Activated CD8-positive, alpha-beta memory T cell treated with anti-CD3 and anti-CD28 coated beads, Interleukin-2, amount 10 ng/mL, durations not matched to agents 7 days and 5 days (primary cell): ENCODE measurements at regions not wholly inside any gene's neighbourhood (a gene's known extent, or its start where the extent isn't known, plus 50 kb on each side); places are given as distances from the start of the nearest gene placed in this dataset.
"Not testable (repeated sequence)": the region's sequence is repeated elsewhere in the genome, so short reads cannot be mapped to it uniquely, and the experiment has no call there.

Source experiments
- ATAC-seq: fragments of 150-1000 bp; cut with Tn5 transposase; one replicate; pipeline ENCODE4 v1.10.0; 2021; ENCODE audit warnings: moderate library complexity
- CTCF ChIA-PET: fragments of 350-600 bp; sonication (Branson Sonifier 250); formaldehyde crosslinking; loops from one replicate; lab custom pipeline; 2021; ENCODE audit warnings: antibody characterized with exemption; lab: Charles Lee
- DNase-seq: peaks from one replicate; pipeline ENCODE4 v3.0.0-alpha.2; 2020
- H3K27ac Mint-ChIP-seq: one replicate; pipeline ENCODE4 v1.8.0; 2021; ENCODE audit warnings: mild to moderate bottlenecking, mixed read lengths
- H3K27me3 Mint-ChIP-seq: one replicate; pipeline ENCODE4 v1.8.0; 2021; ENCODE audit warnings: mixed read lengths
- H3K36me3 Mint-ChIP-seq: one replicate; pipeline ENCODE4 v1.8.0; 2021; ENCODE audit warnings: mild to moderate bottlenecking, mixed read lengths
- H3K4me1 Mint-ChIP-seq: one replicate; pipeline ENCODE4 v1.8.0; 2021; ENCODE audit warnings: mixed read lengths
- H3K4me3 Mint-ChIP-seq: one replicate; pipeline ENCODE4 v1.8.0; 2021; ENCODE audit warnings: mild to moderate bottlenecking, moderate library complexity, mixed read lengths
- H3K9me3 Mint-ChIP-seq: one replicate; pipeline ENCODE4 v1.8.0; 2022; ENCODE audit warnings: low read depth, mixed read lengths

- DNase-seq (no peak), ATAC-seq (no peak)
- Mint-ChIP-seq H3K36me3 (no peaks in the 10 kb centered on the region), H3K4me3 (no peak overlapping the region), H3K27ac (no peak overlapping the region), H3K27me3 (no peaks in the 10 kb centered on the region), H3K4me1 (no peaks in the 10 kb centered on the region), H3K9me3 (no peaks in the 10 kb centered on the region)
- CTCF ChIA-PET = no interaction called here
Measured at GRCh38 chr2:59833941-59834340, 719.5 kb downstream of the BCL11A start.

GRCh38 chr2:59830601-59831000 lies 722.9 kb downstream of the BCL11A start:
- ATAC-seq (no peak), DNase-seq (no peak)
- H3K9me3 Mint-ChIP-seq = no peaks in the 10 kb centered on the region
- CTCF ChIA-PET = no interaction called here
- no peaks in the 10 kb centered on the region for H3K36me3 Mint-ChIP-seq
- no peak overlapping the region for H3K4me3 Mint-ChIP-seq
- H3K27ac Mint-ChIP-seq = no peak overlapping the region
- H3K4me1 Mint-ChIP-seq = no peaks in the 10 kb centered on the region
- no peaks in the 10 kb centered on the region for H3K27me3 Mint-ChIP-seq

DNA sequence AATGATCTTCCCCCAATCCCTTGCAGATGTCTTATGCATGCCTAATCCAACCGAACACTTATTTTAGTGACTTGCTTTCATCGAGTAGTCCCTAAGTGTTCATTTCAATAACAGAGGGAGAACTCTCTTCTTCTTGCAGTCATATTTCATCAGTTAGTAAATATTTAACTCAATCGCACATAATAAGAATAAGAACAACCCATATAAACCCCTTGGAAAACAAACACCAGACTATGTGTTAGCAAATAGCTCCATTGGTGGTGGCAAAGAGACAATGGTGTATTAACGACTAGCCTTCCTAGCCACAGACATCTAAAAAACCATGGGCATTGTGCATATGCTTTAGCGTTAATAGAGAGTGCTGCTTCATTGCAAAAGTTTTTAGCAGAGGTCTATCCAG lies 725.8 kb downstream of the BCL11A start:
- no peak overlapping the region for H3K27ac Mint-ChIP-seq
- no peaks in the 10 kb centered on the region for H3K36me3 Mint-ChIP-seq
- no peaks in the 10 kb centered on the region for H3K4me1 Mint-ChIP-seq
- H3K4me3 Mint-ChIP-seq = no peak overlapping the region
- DNase-seq = no peak
- CTCF ChIA-PET = no interaction called here
- ATAC-seq = no peak
- H3K27me3 Mint-ChIP-seq = no peaks in the 10 kb centered on the region
- no peaks in the 10 kb centered on the region for H3K9me3 Mint-ChIP-seq

DNA sequence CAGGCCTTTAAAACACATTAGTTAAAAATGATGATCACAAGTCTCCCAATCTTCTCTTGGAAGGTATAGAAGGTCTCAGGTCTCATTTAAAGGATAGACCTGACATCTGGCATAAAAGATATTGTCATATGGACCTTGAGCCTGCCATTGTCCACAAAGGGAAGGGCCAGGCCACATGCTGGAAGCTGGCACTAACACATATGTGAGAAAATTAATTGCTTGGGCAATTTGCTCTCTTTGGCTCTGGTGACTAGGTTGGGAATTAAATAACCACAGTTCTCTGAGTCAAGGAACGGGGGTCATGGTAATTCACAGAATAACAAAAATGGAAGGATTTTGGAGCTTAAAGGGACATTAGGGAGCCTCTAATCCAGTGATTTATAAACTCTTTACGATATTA lies 727.3 kb downstream of the BCL11A start:
- DNase-seq = no peak

DNA sequence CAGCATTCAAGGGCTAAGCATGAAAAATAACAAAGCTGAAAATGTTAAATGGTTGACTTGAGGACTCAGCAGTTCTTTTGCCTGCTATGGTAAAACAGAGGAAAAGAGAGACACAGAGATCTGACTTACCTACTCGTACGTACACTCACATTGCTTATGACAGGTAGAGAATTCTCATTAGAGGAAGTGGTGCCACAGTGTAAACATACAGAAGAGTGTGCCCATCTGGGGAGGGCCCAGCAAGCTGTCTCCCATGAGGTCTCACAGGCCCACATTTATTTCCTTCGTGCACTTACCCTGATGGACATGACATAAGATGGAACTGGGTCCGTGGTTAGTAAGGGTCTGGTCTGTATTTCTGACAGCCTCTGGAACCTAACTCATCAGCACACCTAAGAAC lies 729.1 kb downstream of the BCL11A start:
- Mint-ChIP-seq H3K9me3 (no peaks in the 10 kb centered on the region), H3K4me1 (no peaks in the 10 kb centered on the region), H3K4me3 (no peak overlapping the region), H3K27me3 (no peaks in the 10 kb centered on the region), H3K27ac (no peak overlapping the region), H3K36me3 (no peaks in the 10 kb centered on the region)
- CTCF ChIA-PET = no interaction called here
- no peak for ATAC-seq
- no peak for DNase-seq

More for the DNA sequence above, 727.3 kb downstream of the BCL11A start:
- Mint-ChIP-seq H3K4me1 (no peaks in the 10 kb centered on the region), H3K27me3 (no peaks in the 10 kb centered on the region), H3K4me3 (no peak overlapping the region), H3K36me3 (no peaks in the 10 kb centered on the region), H3K27ac (no peak overlapping the region), H3K9me3 (no peaks in the 10 kb centered on the region)
- ATAC-seq = no peak
- CTCF ChIA-PET = no interaction called here

- Mint-ChIP-seq H3K9me3 (no peaks in the 10 kb centered on the region), H3K36me3 (no peaks in the 10 kb centered on the region), H3K27ac (no peak overlapping the region), H3K4me3 (no peak overlapping the region), H3K27me3 (no peaks in the 10 kb centered on the region), H3K4me1 (no peaks in the 10 kb centered on the region)
- no peak for DNase-seq
- ATAC-seq = no peak
- CTCF ChIA-PET = no interaction called here
Measured at GRCh38 chr2:59816075-59816474, 737.4 kb downstream of the BCL11A start.

- ATAC-seq = not testable (repeated sequence)
Measured at GRCh38 chr2:59810283-59810682, 743.2 kb downstream of the BCL11A start.

DNA sequence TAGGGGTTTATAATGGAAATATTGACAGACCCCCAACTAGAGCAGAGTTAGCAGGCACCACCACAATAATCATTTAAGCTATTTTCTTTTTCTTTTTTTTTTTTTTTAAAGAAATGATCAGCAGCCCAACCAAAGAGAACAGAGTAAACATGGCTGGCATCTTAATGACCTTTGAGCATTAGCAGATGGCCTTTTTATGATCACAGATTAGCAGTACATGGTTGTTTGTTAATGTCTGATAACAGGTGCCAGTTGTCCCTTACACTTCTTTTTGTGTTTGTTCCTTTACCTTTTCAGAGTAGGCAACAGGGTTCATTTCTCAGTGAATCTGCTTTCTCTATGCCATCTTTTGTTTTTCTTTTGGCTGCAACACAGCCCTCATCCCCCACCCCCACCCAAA lies 747.0 kb downstream of the BCL11A start:
- DNase-seq = no peak
- H3K4me1 Mint-ChIP-seq = no peaks in the 10 kb centered on the region
- H3K27me3 Mint-ChIP-seq = no peaks in the 10 kb centered on the region

More at GRCh38 chr2:59810283-59810682, 743.2 kb downstream of the BCL11A start:
- H3K4me3 Mint-ChIP-seq, DNase-seq, H3K36me3 Mint-ChIP-seq, H3K27me3 Mint-ChIP-seq, H3K9me3 Mint-ChIP-seq, H3K4me1 Mint-ChIP-seq, H3K27ac Mint-ChIP-seq, CTCF ChIA-PET: not testable (repeated sequence)

DNA sequence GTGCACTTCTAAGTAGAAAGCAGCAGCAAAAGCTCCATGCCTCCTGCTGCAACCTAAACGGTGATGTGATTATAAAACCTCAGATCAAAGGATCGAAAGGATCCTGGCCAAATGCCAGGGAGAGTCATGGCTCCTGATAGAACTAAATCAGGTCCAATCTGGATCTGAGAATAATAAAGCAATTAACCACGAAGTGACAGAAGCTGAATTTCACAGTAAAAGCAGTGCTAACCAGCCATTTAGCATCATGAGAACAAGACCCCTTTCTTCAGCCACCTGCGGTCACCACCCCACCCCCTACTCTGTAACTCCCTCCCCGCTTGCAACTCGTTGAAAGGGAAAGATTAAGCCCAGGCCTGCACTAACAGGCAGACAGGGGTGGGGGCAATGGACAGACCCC lies 748.7 kb downstream of the BCL11A start:
- ATAC-seq (no peak), DNase-seq (no peak)
- no peaks in the 10 kb centered on the region for H3K36me3 Mint-ChIP-seq
- CTCF ChIA-PET = interaction anchor here (1.0 kb wide), 1 partner anchor 17 kb away, joined by 3 read pairs; no protein-coding TSS in a partner anchor
- H3K27me3 Mint-ChIP-seq = no peaks in the 10 kb centered on the region
- H3K27ac Mint-ChIP-seq = no peak overlapping the region
- no peaks in the 10 kb centered on the region for H3K9me3 Mint-ChIP-seq
- no peaks in the 10 kb centered on the region for H3K4me1 Mint-ChIP-seq
- no peak overlapping the region for H3K4me3 Mint-ChIP-seq

More for the DNA sequence above, 747.0 kb downstream of the BCL11A start:
- no peak overlapping the region for H3K4me3 Mint-ChIP-seq
- no peaks in the 10 kb centered on the region for H3K36me3 Mint-ChIP-seq
- H3K9me3 Mint-ChIP-seq = no peaks in the 10 kb centered on the region
- no peak overlapping the region for H3K27ac Mint-ChIP-seq
- ATAC-seq = no peak
- CTCF ChIA-PET = no interaction called here

GRCh38 chr2:59803586-59803985 lies 749.9 kb downstream of the BCL11A start:
- no peak for ATAC-seq

DNA sequence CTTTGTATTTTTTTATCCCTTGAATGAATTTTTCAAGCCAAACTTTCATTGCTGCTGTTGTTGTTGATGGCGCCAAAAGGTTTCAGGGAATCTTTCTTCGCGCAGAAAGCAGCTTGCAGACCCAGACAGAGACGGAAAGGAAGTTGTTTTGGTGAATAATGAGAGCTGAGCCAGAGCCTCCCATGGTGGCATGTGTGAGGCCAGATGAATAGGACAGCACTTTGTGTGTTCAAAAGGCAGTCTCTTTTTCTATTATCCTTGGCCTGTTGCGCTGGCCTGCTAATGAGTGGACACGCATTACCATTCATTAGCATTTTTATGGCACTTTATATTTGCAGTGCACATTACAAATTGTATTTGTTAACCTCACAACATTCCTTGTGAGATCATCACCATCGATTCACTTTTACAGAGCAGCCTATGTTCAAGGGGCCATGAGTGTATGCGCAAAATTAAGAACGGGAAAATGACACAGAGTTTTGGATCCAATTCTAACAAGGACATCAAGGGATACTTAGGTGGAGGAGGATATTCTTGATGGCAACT lies 754.7 kb downstream of the BCL11A start:
- CTCF ChIA-PET = no interaction called here
- no peak overlapping the region for H3K27ac Mint-ChIP-seq
- DNase-seq (no peak), ATAC-seq (no peak)
- H3K9me3 Mint-ChIP-seq = no peaks in the 10 kb centered on the region
- no peaks in the 10 kb centered on the region for H3K27me3 Mint-ChIP-seq
- no peak overlapping the region for H3K4me3 Mint-ChIP-seq
- no peaks in the 10 kb centered on the region for H3K4me1 Mint-ChIP-seq
- H3K36me3 Mint-ChIP-seq = no peaks in the 10 kb centered on the region

More at GRCh38 chr2:59803586-59803985, 749.9 kb downstream of the BCL11A start:
- Mint-ChIP-seq H3K4me1 (no peaks in the 10 kb centered on the region), H3K36me3 (no peaks in the 10 kb centered on the region), H3K27ac (no peak overlapping the region), H3K27me3 (no peaks in the 10 kb centered on the region), H3K9me3 (no peaks in the 10 kb centered on the region), H3K4me3 (no peak overlapping the region)
- CTCF ChIA-PET = no interaction called here
- no peak for DNase-seq

- no peaks in the 10 kb centered on the region for H3K4me1 Mint-ChIP-seq
- ATAC-seq = no peak
- CTCF ChIA-PET = no interaction called here
Measured at GRCh38 chr2:59791004-59791618, 762.3 kb downstream of the BCL11A start.

DNA sequence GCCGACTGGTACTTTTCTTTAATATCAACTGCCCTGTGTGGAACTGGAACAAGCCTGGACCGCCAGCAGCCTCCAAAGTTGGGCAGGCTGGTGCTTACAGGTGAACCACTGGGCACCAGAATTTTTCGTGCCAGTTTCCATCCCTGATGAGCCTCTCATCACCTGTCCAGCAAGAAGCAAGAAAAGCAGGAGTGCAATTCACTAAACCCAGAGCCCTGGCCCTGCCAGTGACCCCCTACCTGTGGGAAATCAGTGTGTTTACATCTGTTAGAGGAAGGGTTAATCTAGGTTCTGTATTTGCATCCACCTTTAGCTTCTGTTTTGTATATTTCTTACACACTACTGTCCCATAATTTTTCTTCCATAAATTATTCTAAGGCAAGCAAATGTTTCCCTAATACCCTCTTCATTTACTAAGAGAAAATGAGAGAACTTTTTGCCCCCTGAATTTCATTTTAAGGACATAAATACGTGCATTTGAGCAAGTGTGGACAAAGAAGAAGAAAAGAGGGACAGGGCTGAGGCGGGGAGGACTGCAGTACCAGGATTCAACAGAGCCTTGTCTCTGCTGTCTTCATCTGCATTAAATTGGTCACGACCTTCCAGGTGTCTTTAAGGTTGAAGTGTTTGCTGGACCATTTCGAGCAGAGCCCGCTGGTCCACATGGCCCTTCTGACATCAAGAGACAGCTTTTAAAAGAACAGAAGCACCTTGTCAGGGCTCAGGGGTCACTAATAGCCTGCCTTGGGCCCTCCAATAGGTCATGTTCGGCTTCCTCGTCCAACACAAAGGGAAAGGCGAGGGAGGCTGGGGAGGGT lies 763.1 kb downstream of the BCL11A start:
- ATAC-seq = no peak
- Mint-ChIP-seq H3K27ac (no peak overlapping the region), H3K4me3 (no peak overlapping the region)

More at GRCh38 chr2:59791004-59791618, 762.3 kb downstream of the BCL11A start:
- Mint-ChIP-seq H3K27me3 (no peaks in the 10 kb centered on the region), H3K4me3 (no peak overlapping the region), H3K36me3 (no peaks in the 10 kb centered on the region), H3K9me3 (no peaks in the 10 kb centered on the region), H3K27ac (no peak overlapping the region)
- DNase-seq = no peak

DNA sequence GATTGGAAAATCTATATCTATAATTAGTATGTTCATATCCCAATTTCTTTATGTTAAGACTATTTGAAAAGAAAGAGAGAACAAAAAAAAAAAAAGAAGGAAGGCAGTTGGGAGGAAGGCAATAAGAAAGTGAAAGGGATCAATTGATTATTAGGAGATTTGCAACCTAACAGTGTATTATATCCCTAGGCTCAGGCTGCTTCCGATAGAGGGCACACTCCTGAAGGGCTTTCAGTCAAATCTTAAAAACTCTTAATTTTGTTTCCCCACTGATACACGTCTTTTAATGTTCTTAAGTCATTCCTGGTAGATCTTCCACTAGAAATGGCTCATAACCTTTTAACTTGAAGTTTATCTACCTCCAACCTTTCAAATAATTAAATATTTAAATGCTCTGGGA lies 763.9 kb downstream of the BCL11A start:
- Mint-ChIP-seq H3K4me3 (no peak overlapping the region), H3K36me3 (no peaks in the 10 kb centered on the region), H3K9me3 (no peaks in the 10 kb centered on the region), H3K27me3 (no peaks in the 10 kb centered on the region), H3K4me1 (no peaks in the 10 kb centered on the region), H3K27ac (no peak overlapping the region)
- ATAC-seq (no peak), DNase-seq (no peak)
- CTCF ChIA-PET = no interaction called here

More for the DNA sequence above, 763.1 kb downstream of the BCL11A start:
- CTCF ChIA-PET = no interaction called here
- Mint-ChIP-seq H3K36me3 (no peaks in the 10 kb centered on the region), H3K9me3 (no peaks in the 10 kb centered on the region), H3K27me3 (no peaks in the 10 kb centered on the region), H3K4me1 (no peaks in the 10 kb centered on the region)
- no peak for DNase-seq
